Activated CD4-positive, alpha-beta memory T cell treated with anti-CD3 and anti-CD28 coated beads, Interleukin-2, amount 10 ng/mL, durations not matched to agents 7 days and 5 days (primary cell): ENCODE measurements at regions not wholly inside any gene's neighbourhood (a gene's known extent, or its start where the extent isn't known, plus 50 kb on each side); places are given as distances from the start of the nearest gene placed in this dataset.
"Not testable (repeated sequence)": the region's sequence is repeated elsewhere in the genome, so short reads cannot be mapped to it uniquely, and the experiment has no call there.

Experiments
- CTCF ChIA-PET: fragments of 350-600 bp; sonication (Branson Sonifier 250); formaldehyde crosslinking; loops from one replicate; lab custom pipeline; 2021; ENCODE audit warnings: antibody characterized with exemption, inconsistent platforms; lab: Charles Lee
- POLR2A ChIA-PET: fragments of 350-600 bp; sonication (Branson Sonifier 250); formaldehyde crosslinking; loops from one replicate; lab custom pipeline; 2021; ENCODE audit warnings: antibody characterized with exemption; lab: Charles Lee
- DNase-seq: peaks from one replicate; pipeline ENCODE4 v3.0.0-alpha.2; 2020
- H3K27ac Mint-ChIP-seq: one replicate; pipeline ENCODE4 v1.8.0; 2021; ENCODE audit warnings: mild to moderate bottlenecking, mixed read lengths
- H3K27me3 Mint-ChIP-seq: one replicate; pipeline ENCODE4 v1.8.0; 2021; ENCODE audit warnings: mixed read lengths
- H3K36me3 Mint-ChIP-seq: one replicate; pipeline ENCODE4 v1.8.0; 2021; ENCODE audit warnings: low read depth, mixed read lengths
- H3K4me1 Mint-ChIP-seq: one replicate; pipeline ENCODE4 v1.8.0; 2021; ENCODE audit warnings: mixed read lengths
- H3K4me3 Mint-ChIP-seq: one replicate; pipeline ENCODE4 v1.8.0; 2021; ENCODE audit warnings: mild to moderate bottlenecking, mixed read lengths
- H3K9me3 Mint-ChIP-seq: one replicate; pipeline ENCODE4 v1.8.0; 2021; ENCODE audit warnings: mixed read lengths

DNA sequence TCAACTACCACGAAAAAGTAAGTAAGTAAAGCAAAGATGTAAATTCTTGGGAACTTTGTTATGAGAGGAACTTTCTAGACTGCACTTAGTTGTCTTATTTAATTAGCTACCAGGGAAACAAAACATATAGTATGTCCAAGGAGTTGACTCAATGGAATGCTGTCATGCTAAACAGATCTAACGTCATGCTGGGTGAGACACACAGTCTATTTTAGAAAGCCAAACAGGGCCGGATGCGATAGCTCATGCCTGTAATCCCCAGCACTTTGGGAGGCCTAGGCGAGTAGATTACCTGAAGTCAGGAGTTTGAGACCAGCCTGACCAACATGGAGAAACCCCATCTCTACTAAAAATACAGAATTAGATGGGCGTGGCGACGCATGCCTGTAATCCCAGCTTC, 146.4 kb downstream of the NPIPA8 start:
- H3K27me3 Mint-ChIP-seq, H3K9me3 Mint-ChIP-seq, DNase-seq, H3K36me3 Mint-ChIP-seq, H3K4me1 Mint-ChIP-seq, CTCF ChIA-PET, H3K27ac Mint-ChIP-seq, POLR2A ChIA-PET, H3K4me3 Mint-ChIP-seq: not testable (repeated sequence)

DNA sequence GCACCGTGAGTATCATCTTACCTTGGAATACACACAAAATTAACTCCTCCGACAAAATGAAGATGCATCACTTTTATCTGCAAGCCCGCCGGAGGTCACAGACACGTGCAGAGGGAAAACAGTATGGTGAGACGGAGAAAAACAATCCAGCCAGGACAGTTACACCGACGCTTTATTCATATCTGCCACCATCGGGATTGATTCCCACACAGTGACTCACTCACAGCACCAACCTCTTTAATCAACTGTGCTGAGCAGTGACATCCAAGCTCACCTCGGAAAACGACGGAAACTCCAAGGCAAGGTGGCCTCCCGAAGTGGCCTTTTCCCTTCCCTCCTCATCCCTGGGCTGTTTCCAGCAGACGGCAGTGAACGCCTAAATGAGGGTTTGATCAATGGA, 151.8 kb downstream of the NPIPA8 start:
- DNase-seq, H3K36me3 Mint-ChIP-seq, H3K4me3 Mint-ChIP-seq, H3K9me3 Mint-ChIP-seq, H3K27me3 Mint-ChIP-seq, POLR2A ChIA-PET, H3K4me1 Mint-ChIP-seq, H3K27ac Mint-ChIP-seq, CTCF ChIA-PET: not testable (repeated sequence)

DNA sequence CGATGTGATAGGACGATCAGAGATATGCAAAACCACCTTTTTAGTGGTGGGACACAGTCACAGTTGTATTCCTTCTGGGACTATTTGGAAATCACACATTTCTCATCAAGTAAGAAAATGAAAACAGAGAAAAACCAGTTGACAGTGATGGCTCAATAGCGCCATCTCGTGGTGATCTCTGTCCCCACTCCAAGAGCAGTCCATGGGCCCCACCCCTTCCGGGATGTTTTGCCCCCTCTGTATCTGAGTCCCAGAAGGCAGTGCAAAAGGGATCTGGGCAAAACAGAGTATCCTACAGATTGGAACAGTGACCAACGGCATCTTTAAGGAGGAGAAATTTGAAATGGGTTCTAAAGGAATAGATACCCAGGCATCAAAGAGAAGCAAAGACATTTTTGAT, 155.5 kb downstream of the NPIPA8 start:
- CTCF ChIA-PET, H3K4me3 Mint-ChIP-seq, H3K27ac Mint-ChIP-seq, H3K36me3 Mint-ChIP-seq, H3K4me1 Mint-ChIP-seq, POLR2A ChIA-PET, DNase-seq, H3K27me3 Mint-ChIP-seq, H3K9me3 Mint-ChIP-seq: not testable (repeated sequence)

- H3K27me3 Mint-ChIP-seq, CTCF ChIA-PET: not testable (repeated sequence)
Measured at GRCh38 chr16:18173945-18174497, 162.5 kb downstream of the NPIPA8 start.

DNA sequence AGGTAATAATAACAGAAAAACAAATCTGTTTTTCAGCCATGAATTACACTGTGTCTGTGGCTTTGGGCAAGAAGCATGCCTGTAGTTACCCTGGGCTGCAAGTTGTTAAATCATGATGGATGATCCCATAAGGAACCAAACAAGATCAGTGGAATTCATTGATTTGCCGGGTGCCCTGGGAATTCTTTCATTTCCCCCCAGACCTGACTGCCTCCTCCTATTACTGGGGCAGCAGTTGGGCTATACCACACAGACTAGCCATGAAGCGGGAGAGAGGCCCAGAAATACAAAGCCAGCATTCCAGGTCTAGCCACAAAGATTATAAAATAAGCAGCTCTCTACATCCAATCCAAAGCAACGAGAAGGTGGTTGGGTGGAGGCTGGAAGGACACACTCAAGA, 174.2 kb downstream of the NPIPA8 start:
- H3K9me3 Mint-ChIP-seq, H3K27me3 Mint-ChIP-seq, H3K4me3 Mint-ChIP-seq, H3K4me1 Mint-ChIP-seq, DNase-seq, CTCF ChIA-PET, H3K36me3 Mint-ChIP-seq, POLR2A ChIA-PET, H3K27ac Mint-ChIP-seq: not testable (repeated sequence)

More at GRCh38 chr16:18173945-18174497, 162.5 kb downstream of the NPIPA8 start:
- POLR2A ChIA-PET, H3K4me1 Mint-ChIP-seq, H3K4me3 Mint-ChIP-seq, H3K9me3 Mint-ChIP-seq, H3K36me3 Mint-ChIP-seq, H3K27ac Mint-ChIP-seq, DNase-seq: not testable (repeated sequence)

- H3K36me3 Mint-ChIP-seq, H3K4me3 Mint-ChIP-seq, CTCF ChIA-PET, H3K9me3 Mint-ChIP-seq, POLR2A ChIA-PET, DNase-seq, H3K27me3 Mint-ChIP-seq, H3K27ac Mint-ChIP-seq, H3K4me1 Mint-ChIP-seq: not testable (repeated sequence)
Measured at GRCh38 chr16:18161224-18161623, 175.3 kb downstream of the NPIPA8 start.

DNA sequence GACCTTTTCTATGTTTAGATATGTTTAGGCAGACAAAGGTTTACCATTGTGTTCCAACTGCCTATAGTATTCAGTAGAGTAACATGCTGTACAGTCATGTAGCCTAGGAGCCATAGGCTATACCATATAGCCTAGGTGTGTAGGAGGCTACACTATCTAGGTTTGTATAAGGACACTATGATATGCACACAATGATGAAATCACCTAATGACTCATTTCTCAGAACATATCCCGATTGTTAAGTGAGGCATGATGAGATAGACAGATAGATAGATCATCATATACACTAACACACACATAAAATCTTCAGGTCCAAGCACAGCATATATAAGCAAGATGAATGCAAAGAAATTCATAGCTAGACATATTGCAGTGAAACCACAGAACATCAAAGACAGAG, 177.4 kb downstream of the NPIPA8 start:
- CTCF ChIA-PET, H3K36me3 Mint-ChIP-seq, H3K4me3 Mint-ChIP-seq, H3K27ac Mint-ChIP-seq, H3K27me3 Mint-ChIP-seq, POLR2A ChIA-PET, H3K4me1 Mint-ChIP-seq, H3K9me3 Mint-ChIP-seq, DNase-seq: not testable (repeated sequence)

DNA sequence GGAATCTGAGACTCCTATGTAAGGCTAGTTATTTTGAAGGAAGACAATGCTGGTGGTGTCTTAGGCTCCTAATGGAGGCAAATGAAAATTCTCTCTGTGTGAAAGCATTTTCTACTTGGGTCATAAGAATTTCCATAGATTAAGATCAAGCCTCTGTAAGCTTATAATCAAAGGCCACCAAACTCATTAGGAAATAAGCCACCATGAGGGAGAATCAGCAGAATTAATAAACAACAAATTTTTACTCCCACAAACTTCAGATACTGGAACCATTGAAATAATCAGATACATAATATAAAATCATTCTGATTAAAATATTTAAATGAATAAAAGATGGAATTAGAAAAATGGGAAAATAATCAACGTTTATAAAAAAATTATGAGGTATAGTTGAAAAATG, 178.7 kb downstream of the NPIPA8 start:
- H3K27me3 Mint-ChIP-seq, H3K36me3 Mint-ChIP-seq, H3K9me3 Mint-ChIP-seq, H3K4me1 Mint-ChIP-seq, H3K27ac Mint-ChIP-seq, H3K4me3 Mint-ChIP-seq, POLR2A ChIA-PET, DNase-seq, CTCF ChIA-PET: not testable (repeated sequence)

GRCh38 chr16:18152832-18153231, 183.7 kb downstream of the NPIPA8 start:
- H3K4me1 Mint-ChIP-seq, H3K4me3 Mint-ChIP-seq, DNase-seq, H3K36me3 Mint-ChIP-seq, POLR2A ChIA-PET, H3K27ac Mint-ChIP-seq, H3K27me3 Mint-ChIP-seq, H3K9me3 Mint-ChIP-seq, CTCF ChIA-PET: not testable (repeated sequence)

GRCh38 chr16:18148132-18148531, 188.4 kb downstream of the NPIPA8 start:
- H3K9me3 Mint-ChIP-seq, H3K36me3 Mint-ChIP-seq, DNase-seq, H3K4me1 Mint-ChIP-seq, CTCF ChIA-PET, POLR2A ChIA-PET, H3K27me3 Mint-ChIP-seq, H3K27ac Mint-ChIP-seq, H3K4me3 Mint-ChIP-seq: not testable (repeated sequence)

- CTCF ChIA-PET, H3K36me3 Mint-ChIP-seq, H3K4me1 Mint-ChIP-seq, H3K4me3 Mint-ChIP-seq, H3K27ac Mint-ChIP-seq, H3K9me3 Mint-ChIP-seq, H3K27me3 Mint-ChIP-seq, DNase-seq, POLR2A ChIA-PET: not testable (repeated sequence)
Measured at GRCh38 chr16:18146601-18147142, 189.9 kb downstream of the NPIPA8 start.

- H3K27ac Mint-ChIP-seq, POLR2A ChIA-PET, H3K27me3 Mint-ChIP-seq, DNase-seq, H3K4me1 Mint-ChIP-seq, H3K36me3 Mint-ChIP-seq, CTCF ChIA-PET, H3K9me3 Mint-ChIP-seq, H3K4me3 Mint-ChIP-seq: not testable (repeated sequence)
Measured at GRCh38 chr16:18142066-18142465, 194.5 kb downstream of the NPIPA8 start.

DNA sequence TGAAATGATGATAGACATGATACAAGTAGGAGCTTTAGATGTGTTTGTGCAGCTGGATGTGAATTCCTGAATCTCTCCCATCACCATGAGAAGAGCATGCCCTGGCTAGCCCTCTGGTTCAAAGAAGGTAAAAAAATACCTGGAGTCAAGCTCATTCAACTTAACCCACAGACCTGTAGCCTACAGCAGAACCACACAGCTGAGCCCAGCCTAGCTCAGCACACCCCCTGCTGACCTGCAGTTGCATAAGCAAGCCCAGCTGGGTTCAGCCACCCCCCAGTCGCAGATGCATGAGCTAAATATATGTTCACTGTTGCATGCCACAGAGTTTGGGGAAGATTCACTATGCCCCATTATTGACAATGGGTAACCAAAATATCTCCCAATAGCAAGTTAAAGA, 200.2 kb downstream of the NPIPA8 start:
- H3K27me3 Mint-ChIP-seq, H3K36me3 Mint-ChIP-seq: not testable (repeated sequence)

DNA sequence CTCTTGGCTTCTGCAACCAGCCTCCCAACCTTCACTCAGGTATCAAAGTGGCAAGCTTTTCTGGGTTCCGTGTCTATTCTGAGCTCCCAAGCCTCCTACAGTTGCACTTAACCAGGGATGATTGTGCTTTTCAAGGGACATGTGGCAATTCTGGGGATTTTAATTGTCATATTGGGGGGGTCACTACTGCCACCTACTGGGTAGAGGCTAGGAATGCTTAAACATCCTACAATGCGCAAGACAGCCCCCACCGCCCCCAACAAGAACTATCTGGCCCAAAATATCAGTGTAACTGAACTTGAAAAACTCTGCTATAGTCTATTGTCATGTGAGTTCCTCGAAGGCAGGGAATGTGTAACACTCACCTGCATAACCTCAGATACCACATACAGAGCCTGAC, 201.5 kb downstream of the NPIPA8 start:
- H3K4me3 Mint-ChIP-seq, H3K27me3 Mint-ChIP-seq, POLR2A ChIA-PET, H3K9me3 Mint-ChIP-seq, H3K36me3 Mint-ChIP-seq, CTCF ChIA-PET, DNase-seq, H3K27ac Mint-ChIP-seq, H3K4me1 Mint-ChIP-seq: not testable (repeated sequence)

More for the DNA sequence above, 200.2 kb downstream of the NPIPA8 start:
- H3K9me3 Mint-ChIP-seq, DNase-seq, POLR2A ChIA-PET, H3K4me1 Mint-ChIP-seq, H3K27ac Mint-ChIP-seq, CTCF ChIA-PET, H3K4me3 Mint-ChIP-seq: not testable (repeated sequence)
